Caco-2 (cell line): ENCODE measurements at regions not wholly inside any gene's neighbourhood (a gene's known extent, or its start where the extent isn't known, plus 50 kb on each side); places are given as distances from the start of the nearest gene placed in this dataset.

Experiments
- BruUV-seq: library from RNA; stranded (reverse); fragments of 400-500 nt; replicated peaks from 2 replicates; lab custom pipeline; 2021; lab: Mats Ljungman, UMichigan
- CTCF ChIA-PET: fragments of 300-600 bp; sonication (Branson Sonifier 250); formaldehyde crosslinking; loops from one replicate; lab custom pipeline; 2022; ENCODE audit warnings: antibody characterized with exemption; lab: Charles Lee
- POLR2A ChIA-PET: fragments of 300-600 bp; sonication (Branson Sonifier 250); formaldehyde crosslinking; loops from one replicate; lab custom pipeline; 2022; ENCODE audit warnings: antibody characterized with exemption; lab: Charles Lee
- DNase-seq, 2 experiments: peaks; one replicate each; pipeline versions ENCODE4 v3.0.0 to v3.0.0-alpha.2; 2020 to 2022
- H3K27me3 ChIP-seq: replicated peaks from 2 replicates; pipeline ENCODE4 v1.6.0; 2011; ENCODE audit warnings: low read length; ENCODE audit not compliant: control insufficient read depth, insufficient read depth
- H3K36me3 ChIP-seq: 2 replicates; pipeline ENCODE4 v1.5.1; 2011; ENCODE audit warnings: low read length; ENCODE audit not compliant: control insufficient read depth, insufficient read depth
- H3K4me1 ChIP-seq: fragments of 250-450 bp; sonication (Bioruptor Pico); 2 replicates; pipeline ENCODE4 v1.5.1; 2020; ENCODE audit warnings: mild to moderate bottlenecking
- H3K4me3 ChIP-seq: 2 replicates; pipeline ENCODE4 v1.5.1; 2011; ENCODE audit warnings: low read depth, mild to moderate bottlenecking, control low read depth, low read length
- H3K9me3 ChIP-seq: fragments of 250-450 bp; sonication (Bioruptor Pico); 2 replicates; pipeline ENCODE4 v1.5.1; 2020; ENCODE audit warnings: mild to moderate bottlenecking, moderate library complexity
- H3K27ac Mint-ChIP-seq: one replicate; pipeline ENCODE4 v1.8.0; 2022; ENCODE audit warnings: mixed read lengths; ENCODE audit not compliant: unreplicated experiment
- H3K27me3 Mint-ChIP-seq: one replicate; pipeline ENCODE4 v1.8.0; 2022; ENCODE audit warnings: mixed read lengths; ENCODE audit not compliant: insufficient read depth, unreplicated experiment
- H3K36me3 Mint-ChIP-seq: one replicate; pipeline ENCODE4 v1.8.0; 2022; ENCODE audit warnings: mild to moderate bottlenecking, mixed read lengths; ENCODE audit not compliant: insufficient read depth, unreplicated experiment
- H3K4me1 Mint-ChIP-seq: one replicate; pipeline ENCODE4 v1.8.0; 2022; ENCODE audit warnings: low read depth, mixed read lengths; ENCODE audit not compliant: unreplicated experiment
- H3K4me3 Mint-ChIP-seq: one replicate; pipeline ENCODE4 v1.8.0; 2022; ENCODE audit warnings: mild to moderate bottlenecking, moderate library complexity, mixed read lengths; ENCODE audit not compliant: unreplicated experiment
- H3K9me3 Mint-ChIP-seq: one replicate; pipeline ENCODE4 v1.8.0; 2022; ENCODE audit warnings: mixed read lengths; ENCODE audit not compliant: unreplicated experiment
- intact Hi-C: fragments of 100-400 bp; cut with micrococcal nuclease; formaldehyde crosslinking; loops from one replicate; pipeline ENCODE4 v1.10.0; 2022; ENCODE audit not compliant: unreplicated experiment
- TF ChIP-seq, protein P1 (sequence below), 2 experiments: fragments of 200-600 bp in 1 of 2; IDR thresholded peaks; 1 replicate in 1 of 2; 2 replicates in 1 of 2; pipeline versions ENCODE4 v1.5.1 to v1.8.0; 2011 to 2022; ENCODE audit warnings: antibody characterized with exemption in 1 of 2, control low read depth in 1 of 2, inconsistent platforms in 1 of 2, low read depth in 1 of 2, low read length in 1 of 2, mild to moderate bottlenecking in 1 of 2, moderate library complexity in 1 of 2; ENCODE audit not compliant: insufficient read depth in 1 of 2, severe bottlenecking in 1 of 2, unreplicated experiment in 1 of 2

DNA sequence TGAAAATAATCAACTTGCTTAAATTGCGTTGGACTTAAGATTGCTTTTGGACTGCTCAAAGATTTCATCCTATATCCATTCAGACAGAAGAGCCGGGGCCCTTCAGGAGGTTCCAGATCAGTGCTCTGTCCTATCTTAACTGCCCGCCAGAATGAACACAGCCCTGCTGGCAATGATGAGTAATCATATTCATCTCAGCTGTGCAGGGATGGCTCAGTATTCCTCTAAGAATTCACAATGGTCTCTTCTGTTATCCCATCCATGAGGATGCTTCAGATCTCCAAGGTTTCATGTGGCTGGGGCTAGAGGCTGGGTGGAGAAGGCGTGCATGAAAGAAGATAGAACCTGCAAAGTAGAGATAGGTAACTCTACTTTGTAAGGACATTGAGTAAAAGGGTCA lies 80.0 kb upstream of the NPVF start:
- Mint-ChIP-seq H3K9me3 (no peaks in the 10 kb centered on the region), H3K36me3 (no peaks in the 10 kb centered on the region), H3K4me1 (no peaks in the 10 kb centered on the region), H3K27me3 (peaks cover 16% of the 10 kb centered on the region), H3K4me3 (no peak overlapping the region), H3K27ac (no peak overlapping the region)
- BruUV-seq: no TSS peak
- Histone ChIP-seq H3K9me3 (no peaks in the 10 kb centered on the region), H3K4me1 (no peaks in the 10 kb centered on the region), H3K36me3 (no peaks in the 10 kb centered on the region), H3K27me3 (peaks cover 3% of the 10 kb centered on the region; the same call in 1 of the 2 replicates), H3K4me3 (no peak overlapping the region)
- TF ChIP-seq, protein P1, sequence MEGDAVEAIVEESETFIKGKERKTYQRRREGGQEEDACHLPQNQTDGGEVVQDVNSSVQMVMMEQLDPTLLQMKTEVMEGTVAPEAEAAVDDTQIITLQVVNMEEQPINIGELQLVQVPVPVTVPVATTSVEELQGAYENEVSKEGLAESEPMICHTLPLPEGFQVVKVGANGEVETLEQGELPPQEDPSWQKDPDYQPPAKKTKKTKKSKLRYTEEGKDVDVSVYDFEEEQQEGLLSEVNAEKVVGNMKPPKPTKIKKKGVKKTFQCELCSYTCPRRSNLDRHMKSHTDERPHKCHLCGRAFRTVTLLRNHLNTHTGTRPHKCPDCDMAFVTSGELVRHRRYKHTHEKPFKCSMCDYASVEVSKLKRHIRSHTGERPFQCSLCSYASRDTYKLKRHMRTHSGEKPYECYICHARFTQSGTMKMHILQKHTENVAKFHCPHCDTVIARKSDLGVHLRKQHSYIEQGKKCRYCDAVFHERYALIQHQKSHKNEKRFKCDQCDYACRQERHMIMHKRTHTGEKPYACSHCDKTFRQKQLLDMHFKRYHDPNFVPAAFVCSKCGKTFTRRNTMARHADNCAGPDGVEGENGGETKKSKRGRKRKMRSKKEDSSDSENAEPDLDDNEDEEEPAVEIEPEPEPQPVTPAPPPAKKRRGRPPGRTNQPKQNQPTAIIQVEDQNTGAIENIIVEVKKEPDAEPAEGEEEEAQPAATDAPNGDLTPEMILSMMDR (IDR thresholded peaks at IDR 0.05; ENCODE audit: insufficient read depth in 1 of 2, low read depth in 1 of 2, low read length in 1 of 2, severe bottlenecking in 1 of 2, unreplicated experiment in 1 of 2): no peak
- intact Hi-C loops: no loop called here
- no peak for DNase-seq
- POLR2A ChIA-PET: no interaction called here
- CTCF ChIA-PET: no interaction called here

DNA sequence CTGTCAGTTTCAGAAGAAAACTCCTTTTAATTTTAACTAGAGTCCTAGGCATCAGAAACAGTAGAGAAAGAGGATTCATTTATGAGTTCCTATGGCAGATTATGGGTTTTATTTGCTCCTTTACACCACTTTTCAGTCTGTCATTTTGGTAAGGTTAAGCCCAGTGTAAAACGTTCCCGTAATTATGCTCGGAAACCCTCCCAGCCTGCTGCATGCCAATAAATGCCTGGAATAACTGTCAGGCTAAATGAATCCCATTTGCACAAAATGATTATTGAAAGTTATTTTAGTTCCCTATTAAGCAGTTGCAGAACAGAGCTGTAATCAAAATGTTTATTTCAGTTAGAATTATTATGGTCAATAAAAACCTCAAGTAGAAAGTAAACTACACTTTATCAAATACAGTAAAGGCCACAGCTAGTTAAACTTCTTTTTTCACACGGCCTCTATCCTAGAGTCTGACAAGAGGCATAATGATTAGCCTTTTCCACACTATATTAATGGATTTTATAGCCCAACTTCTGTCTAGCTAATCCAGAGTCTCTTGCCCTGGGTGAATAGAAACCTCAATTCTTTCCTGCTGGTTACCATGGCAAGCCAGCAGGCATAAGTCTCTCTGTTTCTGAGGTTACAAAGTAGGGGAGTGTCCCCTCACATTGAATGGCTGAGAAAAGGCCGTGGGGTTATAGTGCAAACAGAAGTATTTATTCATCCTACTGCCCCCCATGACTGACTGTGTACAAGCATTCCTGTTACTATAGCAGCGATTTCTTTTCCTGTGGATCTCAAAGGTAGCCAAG lies 80.8 kb upstream of the NPVF start:
- ChIA-PET POLR2A (no interaction called here), CTCF (no interaction called here)
- TF ChIP-seq, protein P1 (IDR thresholded peaks at IDR 0.05; ENCODE audit: insufficient read depth in 1 of 2, low read depth in 1 of 2, low read length in 1 of 2, severe bottlenecking in 1 of 2, unreplicated experiment in 1 of 2): no peak
- Histone ChIP-seq H3K4me3 (no peak overlapping the region), H3K36me3 (no peaks in the 10 kb centered on the region), H3K4me1 (no peaks in the 10 kb centered on the region), H3K27me3 (peaks cover 1% of the 10 kb centered on the region; the same call in 1 of the 2 replicates), H3K9me3 (no peaks in the 10 kb centered on the region)
- DNase-seq: no peak
- no peak overlapping the region for H3K27ac Mint-ChIP-seq
- intact Hi-C loops: no loop called here
- H3K9me3 Mint-ChIP-seq: no peaks in the 10 kb centered on the region
- no peaks in the 10 kb centered on the region for H3K4me1 Mint-ChIP-seq
- BruUV-seq: no TSS peak
- H3K36me3 Mint-ChIP-seq: no peaks in the 10 kb centered on the region
- H3K4me3 Mint-ChIP-seq: no peak overlapping the region
- H3K27me3 Mint-ChIP-seq: peaks cover 16% of the 10 kb centered on the region

DNA sequence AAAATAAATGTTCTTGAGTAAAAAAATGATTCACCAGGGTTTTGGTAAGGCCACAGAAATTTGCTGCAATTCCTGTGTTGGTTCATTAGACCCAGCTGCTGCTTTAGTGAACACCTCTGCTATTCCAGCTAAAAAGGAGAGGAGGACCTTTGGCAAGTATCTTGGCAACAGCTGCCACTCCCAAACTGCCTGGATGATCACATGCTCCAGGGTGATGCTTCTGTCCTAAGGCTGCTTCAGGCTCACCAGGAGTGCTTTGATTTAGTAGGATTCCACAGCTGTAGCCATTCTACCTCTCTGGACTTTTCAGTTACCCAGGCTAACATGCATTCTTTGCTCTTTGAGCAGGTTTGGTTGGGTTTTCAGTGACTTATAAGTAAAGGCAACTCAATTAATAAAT lies 82.6 kb upstream of the NPVF start:
- H3K27me3 Mint-ChIP-seq: peaks cover 13% of the 10 kb centered on the region
- no peaks in the 10 kb centered on the region for H3K4me1 ChIP-seq
- no peaks in the 10 kb centered on the region for H3K4me1 Mint-ChIP-seq
- H3K9me3 Mint-ChIP-seq: no peaks in the 10 kb centered on the region
- H3K4me3 Mint-ChIP-seq: no peak overlapping the region
- POLR2A ChIA-PET: no interaction called here
- no TSS peak for BruUV-seq
- CTCF ChIA-PET: no interaction called here
- intact Hi-C loops: no loop called here
- H3K9me3 ChIP-seq: no peaks in the 10 kb centered on the region
- TF ChIP-seq, protein P1 (IDR thresholded peaks at IDR 0.05; ENCODE audit: insufficient read depth in 1 of 2, low read depth in 1 of 2, low read length in 1 of 2, severe bottlenecking in 1 of 2, unreplicated experiment in 1 of 2): no peak
- H3K36me3 ChIP-seq: no peaks in the 10 kb centered on the region
- H3K27me3 ChIP-seq: no peaks in the 10 kb centered on the region; the same call in 1 of the 2 replicates
- H3K27ac Mint-ChIP-seq: no peak overlapping the region
- no peak for DNase-seq
- no peak overlapping the region for H3K4me3 ChIP-seq
- no peaks in the 10 kb centered on the region for H3K36me3 Mint-ChIP-seq
